ENCODE measurements at regions not wholly inside any gene's neighbourhood (a gene's known extent, or its start where the extent isn't known, plus 50 kb on each side); places are given as distances from the start of the nearest gene placed in this dataset.
A peak's percentile ranks its signal among the peaks of the same experiment; 100 is the strongest.

DNA sequence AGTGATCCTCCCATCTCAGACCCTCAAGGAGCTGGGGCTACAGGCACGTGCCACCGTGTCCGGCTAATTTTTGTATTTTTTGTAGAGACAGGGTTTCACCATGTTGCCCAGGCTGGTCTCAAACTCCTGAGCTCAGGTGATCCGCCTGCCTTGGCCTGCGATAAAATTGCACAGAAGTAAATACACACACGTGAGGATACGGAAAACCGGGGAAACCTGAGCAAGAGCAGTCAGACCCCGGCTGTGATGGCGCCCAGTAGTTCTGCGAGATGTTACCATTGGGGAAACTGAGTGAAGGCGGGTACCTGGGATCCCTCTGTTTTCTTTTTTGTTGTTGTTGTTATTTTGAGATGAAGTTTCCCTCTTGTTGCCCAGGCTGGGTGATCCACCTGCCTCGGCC lies 114.9 kb downstream of the C9orf50 start:
- ATAC-seq (no peak), DNase-seq (no peak)
- Histone ChIP-seq H3K9me3 (no peaks in the 10 kb centered on the region), H3K4me3 (no peak overlapping the region), H3K36me3 (no peaks in the 10 kb centered on the region), H3K27me3 (no peaks in the 10 kb centered on the region), H3K27ac (no peak overlapping the region), H3K4me1 (no peaks in the 10 kb centered on the region)
- in situ Hi-C loops (cut with MboI; ENCODE audit: low sequenced_read_pairs in 4 of 4): no loop called here
- intact Hi-C loops (cut with DNase I; ENCODE audit: low total_unique reads): loop anchor here (10.0 kb wide), 1 partner anchor 79 kb away; no protein-coding TSS in a partner anchor
- TF ChIP-seq, protein P1, sequence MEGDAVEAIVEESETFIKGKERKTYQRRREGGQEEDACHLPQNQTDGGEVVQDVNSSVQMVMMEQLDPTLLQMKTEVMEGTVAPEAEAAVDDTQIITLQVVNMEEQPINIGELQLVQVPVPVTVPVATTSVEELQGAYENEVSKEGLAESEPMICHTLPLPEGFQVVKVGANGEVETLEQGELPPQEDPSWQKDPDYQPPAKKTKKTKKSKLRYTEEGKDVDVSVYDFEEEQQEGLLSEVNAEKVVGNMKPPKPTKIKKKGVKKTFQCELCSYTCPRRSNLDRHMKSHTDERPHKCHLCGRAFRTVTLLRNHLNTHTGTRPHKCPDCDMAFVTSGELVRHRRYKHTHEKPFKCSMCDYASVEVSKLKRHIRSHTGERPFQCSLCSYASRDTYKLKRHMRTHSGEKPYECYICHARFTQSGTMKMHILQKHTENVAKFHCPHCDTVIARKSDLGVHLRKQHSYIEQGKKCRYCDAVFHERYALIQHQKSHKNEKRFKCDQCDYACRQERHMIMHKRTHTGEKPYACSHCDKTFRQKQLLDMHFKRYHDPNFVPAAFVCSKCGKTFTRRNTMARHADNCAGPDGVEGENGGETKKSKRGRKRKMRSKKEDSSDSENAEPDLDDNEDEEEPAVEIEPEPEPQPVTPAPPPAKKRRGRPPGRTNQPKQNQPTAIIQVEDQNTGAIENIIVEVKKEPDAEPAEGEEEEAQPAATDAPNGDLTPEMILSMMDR (IDR thresholded peaks at IDR 0.05 in 4 of 5, conservative IDR thresholded peaks at IDR 0.05 in 1 of 5): no peak
- no peak for TF ChIP-seq POLR2A (IDR thresholded peaks at IDR 0.05)

DNA sequence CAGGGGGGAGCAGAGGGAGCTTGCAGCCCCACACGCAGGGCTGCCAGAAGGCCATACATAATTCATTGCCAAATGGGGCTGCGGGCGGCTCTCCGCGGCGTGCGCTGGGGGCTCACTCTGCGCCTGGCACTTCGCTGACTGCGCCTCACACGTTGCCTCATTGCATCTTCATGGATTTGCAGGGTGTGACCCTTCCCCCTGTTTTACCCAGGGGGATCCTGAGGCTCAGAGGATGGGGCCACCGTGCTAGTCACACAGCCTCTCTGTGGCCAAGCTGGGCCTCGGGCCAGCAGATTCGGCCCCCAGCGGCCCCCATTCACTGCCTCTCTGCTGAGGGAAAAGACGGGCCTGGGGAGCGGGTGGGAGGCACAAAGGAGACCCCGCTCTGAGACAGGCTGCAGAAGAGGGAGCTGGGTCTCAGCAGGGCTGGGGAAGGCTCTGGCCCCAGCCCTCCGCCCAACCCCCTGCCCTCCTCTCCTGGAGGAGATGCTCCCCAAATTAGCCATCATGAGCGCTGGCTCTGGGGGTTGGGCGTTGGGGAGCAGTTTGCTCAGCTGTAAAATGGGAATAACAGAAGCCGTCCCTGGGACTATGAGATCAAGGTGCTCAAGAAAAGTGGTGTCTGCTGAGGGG lies 115.5 kb downstream of the C9orf50 start:
- no peak for ATAC-seq
- H3K4me3 ChIP-seq: no peak overlapping the region
- intact Hi-C loops (cut with DNase I; ENCODE audit: low total_unique reads) (loop anchor here (10.0 kb wide), 1 partner anchor 79 kb away; no protein-coding TSS in a partner anchor), in situ Hi-C loops (cut with MboI; ENCODE audit: low sequenced_read_pairs in 4 of 4) (no loop called here)
- H3K27me3 ChIP-seq: no peaks in the 10 kb centered on the region
- H3K4me1 ChIP-seq: no peaks in the 10 kb centered on the region
- H3K36me3 ChIP-seq: no peaks in the 10 kb centered on the region
- TF ChIP-seq, protein P1 (IDR thresholded peaks at IDR 0.05 in 4 of 5, conservative IDR thresholded peaks at IDR 0.05 in 1 of 5): no peak
- TF ChIP-seq POLR2A (IDR thresholded peaks at IDR 0.05): no peak
- DNase-seq: no peak
- no peak overlapping the region for H3K27ac ChIP-seq
- no peaks in the 10 kb centered on the region for H3K9me3 ChIP-seq

DNA sequence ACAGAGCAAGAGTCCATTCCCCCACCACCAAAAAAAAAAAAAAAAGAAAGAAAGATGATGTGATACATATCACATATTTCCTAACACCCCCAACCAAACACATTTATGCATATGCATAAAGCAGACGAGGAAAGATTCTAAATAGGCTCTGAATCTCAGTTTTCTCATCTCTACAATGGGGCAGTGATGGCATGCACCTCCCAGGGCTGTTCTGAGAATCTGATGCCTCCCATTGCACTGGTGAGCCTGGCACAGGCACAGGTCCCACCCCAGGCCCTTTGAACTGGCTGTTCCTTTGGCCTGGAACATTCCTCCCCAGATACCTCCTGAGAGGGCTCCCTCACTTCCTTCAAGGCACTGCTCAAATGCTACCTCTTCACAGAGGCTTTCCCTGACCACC lies 116.5 kb downstream of the C9orf50 start:
- no peaks in the 10 kb centered on the region for H3K27me3 ChIP-seq
- DNase-seq: no peak
- in situ Hi-C loops (cut with MboI; ENCODE audit: low sequenced_read_pairs in 4 of 4): no loop called here
- H3K36me3 ChIP-seq: no peaks in the 10 kb centered on the region
- H3K27ac ChIP-seq: no peak overlapping the region
- intact Hi-C loops (cut with DNase I; ENCODE audit: low total_unique reads): loop anchor here (10.0 kb wide), 1 partner anchor 80 kb away; no protein-coding TSS in a partner anchor
- no peak for ATAC-seq
- H3K4me1 ChIP-seq: no peaks in the 10 kb centered on the region
- TF ChIP-seq, protein P1 (IDR thresholded peaks at IDR 0.05 in 4 of 5, conservative IDR thresholded peaks at IDR 0.05 in 1 of 5): no peak
- no peak for TF ChIP-seq POLR2A (IDR thresholded peaks at IDR 0.05)
- no peak overlapping the region for H3K4me3 ChIP-seq
- H3K9me3 ChIP-seq: no peaks in the 10 kb centered on the region

DNA sequence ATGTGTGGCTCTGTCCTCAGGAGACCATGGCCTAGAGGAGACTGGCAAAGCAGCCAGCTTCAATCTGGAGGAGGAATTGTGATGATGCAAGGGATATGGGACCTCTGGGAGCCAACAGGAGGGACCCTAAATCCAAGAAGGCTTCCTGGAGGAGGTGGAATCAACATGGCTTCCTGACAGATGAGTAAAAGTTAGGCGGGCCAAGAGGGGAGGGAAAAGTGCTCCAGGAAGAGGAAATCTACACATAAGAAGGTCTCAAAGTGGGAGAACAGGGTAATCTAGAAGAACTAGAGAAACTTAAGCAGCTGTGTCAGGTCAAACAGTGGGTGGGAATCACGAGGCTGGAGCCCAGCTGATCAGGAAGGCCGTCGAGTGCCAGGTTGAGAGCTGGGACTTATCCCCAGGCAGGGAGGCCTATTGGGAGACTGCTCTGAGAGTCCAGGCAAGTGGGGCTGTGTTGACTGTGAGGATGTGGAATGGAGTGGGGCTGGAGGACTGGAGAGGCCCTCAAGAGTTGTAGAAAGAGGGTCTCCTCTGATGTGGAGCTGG lies 119.1 kb downstream of the C9orf50 start:
- Histone ChIP-seq H3K27ac (peak overlapping the region in 2 of 4 donors; percentile 18 to 23), H3K36me3 (no peaks in the 10 kb centered on the region), H3K9me3 (no peaks in the 10 kb centered on the region), H3K4me3 (no peak overlapping the region), H3K4me1 (peaks cover 0 to 6% of the 10 kb centered on the region in 2 donors), H3K27me3 (no peaks in the 10 kb centered on the region)
- TF ChIP-seq, protein P1 (IDR thresholded peaks at IDR 0.05 in 4 of 5, conservative IDR thresholded peaks at IDR 0.05 in 1 of 5): no peak
- TF ChIP-seq POLR2A (IDR thresholded peaks at IDR 0.05): no peak
- intact Hi-C loops (cut with DNase I; ENCODE audit: low total_unique reads): loop anchor here (10.0 kb wide), 1 partner anchor 83 kb away; no protein-coding TSS in a partner anchor
- ATAC-seq (no peak), DNase-seq (no peak)
- in situ Hi-C loops (cut with MboI; ENCODE audit: low sequenced_read_pairs in 4 of 4): no loop called here
